ENCODE measurements at regions not wholly inside any gene's neighbourhood (a gene's known extent, or its start where the extent isn't known, plus 50 kb on each side); places are given as distances from the start of the nearest gene placed in this dataset.

GRCh38 chr2:150549381-150549780 is 61.9 kb upstream of the RND3 start:
- TF ChIP-seq POLR2AphosphoS5 (IDR thresholded peaks at IDR 0.05; ENCODE audit: insufficient read depth, low read depth, low read length) = no peak
- no peak for TF ChIP-seq POLR2A (IDR thresholded peaks at IDR 0.05; ENCODE audit: low read depth, low read length)

Measured in endothelial cell of umbilical vein (primary cell).